ENCODE measurements at regions not wholly inside any gene's neighbourhood (a gene's known extent, or its start where the extent isn't known, plus 50 kb on each side); places are given as distances from the start of the nearest gene placed in this dataset.

DNA sequence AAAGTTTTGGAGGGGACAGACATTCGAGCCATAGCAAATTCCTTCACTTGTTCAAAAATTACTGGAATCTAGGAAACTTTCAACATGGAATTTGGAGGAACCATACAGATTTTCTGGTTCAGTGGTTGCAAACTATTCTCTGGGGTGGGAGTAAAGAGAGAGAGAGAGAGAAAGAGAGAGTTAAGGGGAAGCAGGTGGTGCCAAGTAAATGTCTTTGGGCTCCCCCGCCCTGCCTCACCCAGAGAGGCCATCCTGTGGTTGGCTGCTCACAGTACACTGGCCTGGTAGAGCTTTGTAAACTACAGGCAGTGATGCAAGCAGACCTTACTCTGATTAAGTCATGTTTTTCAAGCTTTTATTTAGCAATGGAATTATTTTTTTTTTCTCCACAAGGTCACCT lies 82.6 kb downstream of the ADAMTS15 start:
- TF ChIP-seq, protein P1, sequence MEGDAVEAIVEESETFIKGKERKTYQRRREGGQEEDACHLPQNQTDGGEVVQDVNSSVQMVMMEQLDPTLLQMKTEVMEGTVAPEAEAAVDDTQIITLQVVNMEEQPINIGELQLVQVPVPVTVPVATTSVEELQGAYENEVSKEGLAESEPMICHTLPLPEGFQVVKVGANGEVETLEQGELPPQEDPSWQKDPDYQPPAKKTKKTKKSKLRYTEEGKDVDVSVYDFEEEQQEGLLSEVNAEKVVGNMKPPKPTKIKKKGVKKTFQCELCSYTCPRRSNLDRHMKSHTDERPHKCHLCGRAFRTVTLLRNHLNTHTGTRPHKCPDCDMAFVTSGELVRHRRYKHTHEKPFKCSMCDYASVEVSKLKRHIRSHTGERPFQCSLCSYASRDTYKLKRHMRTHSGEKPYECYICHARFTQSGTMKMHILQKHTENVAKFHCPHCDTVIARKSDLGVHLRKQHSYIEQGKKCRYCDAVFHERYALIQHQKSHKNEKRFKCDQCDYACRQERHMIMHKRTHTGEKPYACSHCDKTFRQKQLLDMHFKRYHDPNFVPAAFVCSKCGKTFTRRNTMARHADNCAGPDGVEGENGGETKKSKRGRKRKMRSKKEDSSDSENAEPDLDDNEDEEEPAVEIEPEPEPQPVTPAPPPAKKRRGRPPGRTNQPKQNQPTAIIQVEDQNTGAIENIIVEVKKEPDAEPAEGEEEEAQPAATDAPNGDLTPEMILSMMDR (conservative IDR thresholded peaks at IDR 0.05): no peak
- TF ChIP-seq ZFX (IDR thresholded peaks at IDR 0.05): no peak

All from C4-2B (cell line).